H1 (cell line): ENCODE measurements at regions not wholly inside any gene's neighbourhood (a gene's known extent, or its start where the extent isn't known, plus 50 kb on each side); places are given as distances from the start of the nearest gene placed in this dataset.

Experiments
- CTCF ChIA-PET: fragments of 300-600 bp; sonication (Branson Sonifier 250); formaldehyde crosslinking; loops from one replicate; lab custom pipeline; 2021; ENCODE audit not compliant: partially characterized antibody; lab: Charles Lee
- POLR2A ChIA-PET: fragments of 300-600 bp; sonication (Branson Sonifier 250); formaldehyde crosslinking; loops from one replicate; lab custom pipeline; 2021; ENCODE audit warnings: inconsistent platforms; ENCODE audit not compliant: partially characterized antibody; lab: Charles Lee
- DNase-seq, 2 experiments: peaks; one replicate each; pipeline versions ENCODE4 v3.0.0 to v3.0.0-alpha.2; 2010 to 2022; ENCODE audit warnings: low spot score in 2 of 2, low read depth in 1 of 2, mixed read lengths in 1 of 2
- FAIRE-seq: peaks from 2 replicates; lab custom pipeline; 2011; peaks lifted over from hg19 to GRCh38; lab: Jason Lieb, UNC
- H2AFZ ChIP-seq: 2 replicates; pipeline ENCODE4 v1.8.1; 2012; ENCODE audit warnings: low read length, inconsistent platforms
- H2AK5ac ChIP-seq: 2 replicates; pipeline ENCODE4 v1.6.1; 2013; ENCODE audit warnings: low read depth, low read length
- H2BK120ac ChIP-seq: replicated peaks from 2 replicates; pipeline ENCODE3; 2013; ENCODE audit warnings: low read depth, low read length, inconsistent platforms
- H2BK12ac ChIP-seq: 2 replicates; pipeline ENCODE4 v1.6.1; 2013; ENCODE audit warnings: low read depth, low read length
- H2BK15ac ChIP-seq: 2 replicates; pipeline ENCODE4 v1.6.1; 2013; ENCODE audit warnings: low read length
- H2BK20ac ChIP-seq: 2 replicates; pipeline ENCODE4 v1.6.1; 2013; ENCODE audit warnings: low read length
- H2BK5ac ChIP-seq: 2 replicates; pipeline ENCODE4 v1.6.1; 2013; ENCODE audit warnings: low read depth, low read length
- H3K14ac ChIP-seq: 2 replicates; pipeline ENCODE4 v1.6.1; 2013; ENCODE audit warnings: inconsistent platforms; ENCODE audit not compliant: insufficient read length
- H3K18ac ChIP-seq: 2 replicates; pipeline ENCODE4 v1.6.1; 2013; ENCODE audit warnings: low read length; ENCODE audit errors: extremely low read depth
- H3K23ac ChIP-seq: 2 replicates; pipeline ENCODE4 v1.6.1; 2013; ENCODE audit warnings: inconsistent platforms; ENCODE audit not compliant: insufficient read length
- H3K23me2 ChIP-seq: 2 replicates; pipeline ENCODE4 v1.6.1; 2013; ENCODE audit warnings: low read depth, low read length
- H3K27ac ChIP-seq: 2 replicates; pipeline ENCODE4 v1.6.1; 2011; ENCODE audit warnings: low read depth, low read length, inconsistent platforms
- H3K27me3 ChIP-seq, 4 experiments: replicated peaks in 1 of 4; 1 replicate in 1 of 4; 2 replicates in 3 of 4; pipeline versions ENCODE4 v1.6.1 to v1.8.1; 2011 to 2013; ENCODE audit warnings: low read length in 3 of 4, mild to moderate bottlenecking in 3 of 4, inconsistent platforms in 2 of 4, mixed read lengths in 2 of 4, moderate library complexity in 1 of 4; ENCODE audit not compliant: control insufficient read depth in 3 of 4, insufficient read depth in 3 of 4; ENCODE audit errors: extremely low read depth in 1 of 4
- H3K36me3 ChIP-seq, 4 experiments: 2 replicates each; pipeline versions ENCODE4 v1.6.1 to v1.8.1; 2011 to 2013; ENCODE audit warnings: mild to moderate bottlenecking in 4 of 4, low read length in 3 of 4, moderate library complexity in 2 of 4, control low read depth in 1 of 4, inconsistent platforms in 1 of 4; ENCODE audit not compliant: insufficient read depth in 4 of 4, control insufficient read depth in 2 of 4
- H3K4ac ChIP-seq: replicated peaks from 2 replicates; pipeline ENCODE3; 2013; ENCODE audit warnings: low read length, low read depth, mixed read lengths, inconsistent platforms; ENCODE audit not compliant: insufficient read length
- H3K4me1 ChIP-seq, 4 experiments: replicated peaks in 1 of 4; 1 replicate in 1 of 4; 2 replicates in 3 of 4; pipeline versions ENCODE4 v1.6.1 to v1.8.1; 2011 to 2013; ENCODE audit warnings: low read length in 3 of 4, inconsistent platforms in 2 of 4, mixed read lengths in 1 of 4; ENCODE audit not compliant: insufficient read depth in 4 of 4, control insufficient read depth in 3 of 4
- H3K4me2 ChIP-seq, 2 experiments: 2 replicates each; pipeline versions ENCODE4 v1.6.1 to v1.8.1; 2011 to 2013; ENCODE audit warnings: low read depth in 2 of 2, low read length in 2 of 2, control low read depth in 1 of 2, inconsistent platforms in 1 of 2, mild to moderate bottlenecking in 1 of 2; ENCODE audit not compliant: insufficient read depth in 1 of 2
- H3K4me3 ChIP-seq, 4 experiments: fragments of 200-600, 300-600 bp in 1 of 4; sonication (generic), shearing (Covaris generic), sonication (Bioruptor Twin) in 1 of 4; 2 replicates each; pipeline versions ENCODE4 v1.5.1 to v1.8.1; 2011 to 2016; ENCODE audit warnings: low read length in 4 of 4, low read depth in 3 of 4, control low read depth in 2 of 4, inconsistent platforms in 2 of 4, mild to moderate bottlenecking in 2 of 4, mixed read lengths in 1 of 4, moderate library complexity in 1 of 4; ENCODE audit not compliant: insufficient read depth in 2 of 4; ENCODE audit errors: extremely low read depth in 1 of 4
- H3K56ac ChIP-seq: replicated peaks from 2 replicates; pipeline ENCODE3; 2013; ENCODE audit warnings: low read depth, mild to moderate bottlenecking, mixed read lengths, low read length, inconsistent platforms; ENCODE audit not compliant: insufficient read length
- H3K79me1 ChIP-seq: 2 replicates; pipeline ENCODE4 v1.6.1; 2013; ENCODE audit warnings: low read depth, low read length, control low read depth
- H3K79me2 ChIP-seq, 2 experiments: 2 replicates each; pipeline versions ENCODE4 v1.6.1 to v1.8.1; 2012 to 2013; ENCODE audit warnings: low read length in 2 of 2, mild to moderate bottlenecking in 2 of 2, inconsistent platforms in 1 of 2; ENCODE audit not compliant: insufficient read depth in 2 of 2, control insufficient read depth in 1 of 2
- H3K9ac ChIP-seq, 4 experiments: replicated peaks in 1 of 4; 1 replicate in 1 of 4; 2 replicates in 3 of 4; pipeline versions ENCODE4 v1.6.1 to v1.8.1; 2011 to 2013; ENCODE audit warnings: low read depth in 3 of 4, low read length in 3 of 4, control low read depth in 2 of 4, mild to moderate bottlenecking in 2 of 4, moderate library complexity in 2 of 4, inconsistent platforms in 1 of 4; ENCODE audit errors: extremely low read depth in 1 of 4
- H3K9me3 ChIP-seq, 2 experiments: 2 replicates each; pipeline versions ENCODE4 v1.6.1 to v1.8.1; 2012 to 2013; ENCODE audit warnings: mild to moderate bottlenecking in 2 of 2, moderate library complexity in 2 of 2, control low read depth in 1 of 2, inconsistent platforms in 1 of 2, low read depth in 1 of 2, low read length in 1 of 2, mixed read lengths in 1 of 2; ENCODE audit not compliant: insufficient read depth in 2 of 2
- H4K20me1 ChIP-seq, 2 experiments: replicated peaks in 1 of 2; 2 replicates each; pipeline versions ENCODE3 to v1.8.1; 2011 to 2013; ENCODE audit warnings: inconsistent platforms in 2 of 2, low read length in 2 of 2, mild to moderate bottlenecking in 1 of 2; ENCODE audit not compliant: insufficient read depth in 2 of 2, control insufficient read depth in 1 of 2
- H4K5ac ChIP-seq: 2 replicates; pipeline ENCODE4 v1.6.1; 2013; ENCODE audit warnings: low read length, low read depth, mixed read lengths, inconsistent platforms; ENCODE audit not compliant: insufficient read length
- H4K8ac ChIP-seq: 2 replicates; pipeline ENCODE4 v1.8.0; 2013; ENCODE audit warnings: mild to moderate bottlenecking, moderate library complexity, low read length, inconsistent platforms; ENCODE audit not compliant: insufficient read depth; ENCODE audit errors: extremely low read depth
- H4K91ac ChIP-seq: replicated peaks from 2 replicates; pipeline ENCODE3; 2013; ENCODE audit warnings: low read length, mixed read lengths, inconsistent platforms; ENCODE audit not compliant: insufficient read length
- HDAC6 ChIP-seq: IDR thresholded peaks from one replicate; pipeline ENCODE4 v1.7.1; 2012; ENCODE audit warnings: low read depth, mild to moderate bottlenecking, inconsistent platforms, low read length, moderate library complexity
- SP4 ChIP-seq: IDR thresholded peaks from 2 replicates; pipeline ENCODE4 v1.6.1; 2012; ENCODE audit warnings: low read length, inconsistent platforms
- WGBS, 2 experiments: shearing (Covaris generic) in 1 of 2; methylation state at CpG; one replicate each; pipeline versions ENCODE4 v1.1.6 to v1.1.7; 2013 to 2015; ENCODE audit warnings: low lambda C conversion rate in 2 of 2, mixed read lengths in 2 of 2, inconsistent platforms in 1 of 2, low coverage in 1 of 2, missing lambda C conversion rate in 1 of 2; ENCODE audit not compliant: insufficient replicate concordance in 2 of 2, insufficient coverage in 1 of 2, insufficient read length in 1 of 2; ENCODE audit errors: extremely low coverage in 1 of 2, missing lambda C conversion rate in 1 of 2; 5-methylcytosine and 5-hydroxymethylcytosine counted together

DNA sequence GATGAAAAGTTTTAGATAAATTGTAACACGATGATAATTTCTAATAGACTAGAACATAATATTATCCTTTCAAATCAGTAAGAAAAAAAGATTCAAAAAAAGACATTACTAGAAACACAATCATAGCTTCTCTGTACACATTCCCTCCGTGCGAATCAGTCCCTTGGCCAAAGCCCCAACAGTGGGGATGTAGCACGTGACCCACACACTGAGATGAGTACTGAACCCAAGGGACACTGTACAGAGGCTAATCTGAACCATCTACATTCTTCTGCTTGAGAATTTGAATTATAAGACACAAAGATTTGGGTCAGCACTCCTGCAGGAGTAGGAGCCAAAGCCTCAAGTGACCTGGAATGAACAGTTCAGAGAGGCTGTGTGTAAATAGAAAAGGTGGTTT is 353.7 kb downstream of the INSC start:
- H3K18ac ChIP-seq, result no peak overlapping the region
- H2BK120ac ChIP-seq, result no peak overlapping the region
- H3K23ac ChIP-seq, result no peak overlapping the region
- no peak overlapping the region for H3K14ac ChIP-seq
- H3K56ac ChIP-seq, result no peak overlapping the region
- H3K79me2 ChIP-seq, result no peaks in the 10 kb centered on the region
- H2AK5ac ChIP-seq, result no peak overlapping the region
- no peak overlapping the region for H2AFZ ChIP-seq
- 95% methylated on average over 4 of the region's 4 CpGs; no CpG with 5 or more reads in 1 of the 2 experiments for WGBS, 2 experiments
- no peaks in the 10 kb centered on the region for H3K79me1 ChIP-seq
- H3K9ac ChIP-seq, result no peak overlapping the region
- no peak for DNase-seq
- no peak overlapping the region for H4K5ac ChIP-seq
- no peak overlapping the region for H2BK12ac ChIP-seq
- no peak overlapping the region for H2BK5ac ChIP-seq
- no peak overlapping the region for H2BK15ac ChIP-seq
- ChIA-PET CTCF (no interaction called here), POLR2A (no interaction called here)
- H4K8ac ChIP-seq, result no peak overlapping the region
- H3K9me3 ChIP-seq, result no peaks in the 10 kb centered on the region
- no peaks in the 10 kb centered on the region for H3K36me3 ChIP-seq
- no peaks in the 10 kb centered on the region for H3K27me3 ChIP-seq
- no peak overlapping the region for H3K4me2 ChIP-seq
- peaks cover 5% of the 10 kb centered on the region; the same call in 1 of the 2 replicates for H3K23me2 ChIP-seq
- peaks cover 7 to 16% (median 9%) of the 10 kb centered on the region in 4 experiments for H3K4me1 ChIP-seq
- FAIRE-seq, result no peak
- no peak overlapping the region for H2BK20ac ChIP-seq
- no peaks in the 10 kb centered on the region for H4K20me1 ChIP-seq
- H4K91ac ChIP-seq, result no peak overlapping the region
- no peak overlapping the region for H3K4me3 ChIP-seq
- no peak overlapping the region for H3K4ac ChIP-seq
- no peak overlapping the region for H3K27ac ChIP-seq
- TF ChIP-seq SP4 (no peak), HDAC6 (no peak)
